ENCODE measurements at regions not wholly inside any gene's neighbourhood (a gene's known extent, or its start where the extent isn't known, plus 50 kb on each side); places are given as distances from the start of the nearest gene placed in this dataset.

DNA sequence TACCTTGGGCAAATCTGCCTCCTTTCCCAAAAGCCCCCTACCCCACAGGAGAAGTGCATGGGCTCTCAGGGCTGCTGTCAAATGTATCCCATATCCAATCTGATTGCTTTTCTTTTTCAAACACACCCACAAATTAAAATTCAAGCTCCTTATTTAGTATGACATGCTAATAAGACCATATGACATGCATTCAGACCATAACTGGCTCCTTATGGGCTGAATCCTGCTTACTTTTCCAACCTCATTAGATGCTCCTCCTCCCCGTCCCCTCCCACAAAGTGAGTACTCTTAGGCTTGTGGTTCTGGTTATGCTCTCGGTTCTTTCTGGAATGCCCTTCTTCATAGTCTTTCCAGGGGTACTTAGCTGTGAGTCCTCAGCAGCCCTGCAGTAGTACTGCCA is 59.0 kb upstream of the TOM1L1 start:
- DNase-seq = no peak

DNA sequence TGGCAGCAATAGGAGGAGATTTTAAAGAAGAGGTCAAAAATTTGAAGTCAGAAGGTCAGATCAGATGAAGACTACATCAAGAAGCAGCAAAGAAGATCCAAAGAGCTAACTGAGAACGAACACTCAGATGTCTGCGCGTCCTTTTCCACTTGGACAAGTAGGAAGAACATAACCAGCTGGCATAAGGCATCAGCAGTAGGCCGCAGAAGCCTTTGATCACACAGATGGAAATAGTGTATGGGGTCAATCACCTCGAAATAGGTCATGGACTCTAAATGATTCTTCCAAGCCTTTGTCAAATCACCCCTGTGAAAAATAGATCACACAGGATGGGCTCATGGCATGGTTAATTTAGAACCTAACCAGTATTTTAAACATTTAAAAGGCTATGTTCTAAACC is 56.4 kb upstream of the TOM1L1 start:
- DNase-seq = no peak

- no peak for DNase-seq
Observed at GRCh38 chr17:54848368-54848987, 52.2 kb upstream of the TOM1L1 start.

- DNase-seq = no peak
Observed at GRCh38 chr17:54849660-54850059, 51.0 kb upstream of the TOM1L1 start.
